Kidney capillary endothelial cell (primary cell): ENCODE measurements at regions not wholly inside any gene's neighbourhood (a gene's known extent, or its start where the extent isn't known, plus 50 kb on each side); places are given as distances from the start of the nearest gene placed in this dataset.
"Not testable (repeated sequence)": the region's sequence is repeated elsewhere in the genome, so short reads cannot be mapped to it uniquely, and the experiment has no call there.

Source experiments
- DNase-seq: peaks from one replicate; pipeline ENCODE4 v3.0.0-alpha.2; 2018; ENCODE audit warnings: low spot score

DNA sequence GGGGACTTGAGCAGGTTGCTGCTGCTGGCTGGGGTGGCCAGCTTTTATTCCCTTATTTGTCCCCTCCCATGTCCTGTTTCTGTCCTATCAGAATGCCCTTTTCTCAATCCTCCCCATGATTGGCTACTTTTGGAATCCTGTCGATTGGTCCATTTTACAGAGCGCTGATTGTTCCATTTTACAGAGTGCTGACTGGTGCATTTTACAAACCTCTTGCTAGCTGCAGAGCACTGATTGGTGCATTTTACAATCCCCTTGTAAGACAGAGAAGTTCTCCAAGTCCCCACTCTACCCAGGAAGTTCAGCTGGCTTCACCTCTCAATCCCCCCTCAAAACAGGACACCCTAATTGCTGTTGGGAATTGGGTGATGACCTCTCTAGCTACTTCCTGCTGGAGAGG is 608.0 kb downstream of the C12orf50 start:
- not testable (repeated sequence) for DNase-seq

DNA sequence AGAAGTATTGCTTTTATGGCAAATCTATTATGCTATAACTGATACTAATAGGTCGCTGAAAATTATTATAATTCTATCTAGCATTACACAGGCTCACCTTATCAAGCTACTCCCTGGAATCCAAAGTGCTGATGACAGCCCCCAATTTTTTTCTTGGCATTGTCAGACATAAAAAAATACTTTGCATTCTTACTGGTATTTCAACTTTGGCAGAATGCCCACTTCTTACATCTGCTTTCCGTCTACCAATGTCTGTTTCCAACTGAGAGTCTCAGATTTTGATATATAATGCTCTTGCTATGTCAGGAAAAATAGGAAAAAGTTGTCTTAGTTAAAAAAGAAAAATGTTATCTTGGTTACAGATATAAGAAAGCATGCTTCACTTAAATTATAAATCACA is 615.4 kb downstream of the C12orf50 start:
- no peak for DNase-seq

DNA sequence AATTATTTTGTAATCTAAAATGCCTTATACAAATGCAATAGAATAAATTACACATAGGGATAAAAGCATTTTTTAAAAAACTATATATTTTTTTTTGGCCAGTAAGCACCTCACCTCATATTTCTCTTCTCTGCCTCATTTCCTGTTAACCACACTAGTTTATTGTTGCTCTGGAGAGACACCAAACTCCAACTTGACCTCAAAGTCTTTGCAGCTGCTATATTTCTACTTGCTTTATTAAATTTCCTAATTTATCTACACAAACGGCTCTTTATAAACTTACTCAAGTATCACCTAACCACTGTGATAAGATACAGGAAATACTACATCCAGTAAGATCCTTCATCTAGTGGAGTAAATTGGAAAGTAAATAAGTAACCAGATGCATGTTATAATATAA is 622.3 kb downstream of the C12orf50 start:
- no peak for DNase-seq

DNA sequence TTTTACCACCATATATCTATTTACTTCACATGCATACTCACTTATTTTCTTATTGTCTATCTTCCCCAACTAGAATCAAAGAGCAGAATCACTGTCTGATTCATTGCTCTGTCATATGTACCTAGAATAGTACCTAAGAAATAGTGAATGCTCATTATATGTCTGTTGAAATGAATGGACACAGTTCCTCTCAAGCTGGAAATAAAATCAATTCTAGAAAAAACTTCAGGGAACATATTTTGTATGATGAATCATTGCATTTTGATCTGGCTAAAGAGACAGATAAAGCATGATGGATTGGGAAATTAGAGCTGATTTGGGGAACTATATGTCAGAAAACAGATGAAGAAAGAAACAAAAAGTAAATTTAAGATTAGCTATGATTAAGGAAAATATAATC is 623.3 kb downstream of the C12orf50 start:
- no peak for DNase-seq

DNA sequence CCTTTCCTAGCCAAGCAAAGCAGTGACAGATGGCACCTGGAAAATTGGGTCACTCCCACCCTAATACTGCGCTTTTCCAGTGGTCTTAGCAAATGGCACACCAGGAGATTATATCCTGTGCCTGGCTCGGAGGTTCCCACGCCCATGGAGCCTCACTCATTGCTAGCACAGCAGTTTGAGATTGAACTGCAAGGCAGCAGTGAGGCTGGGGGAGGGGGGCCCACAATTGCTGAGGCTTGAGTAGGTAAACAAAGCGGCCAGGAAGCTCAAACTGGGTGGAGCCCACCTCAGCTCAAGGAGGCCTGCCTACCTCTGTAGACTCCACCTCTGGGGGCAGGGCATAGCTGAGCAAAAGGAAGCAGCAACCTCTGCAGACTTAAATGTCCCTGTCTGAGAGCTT is 635.0 kb downstream of the C12orf50 start:
- not testable (repeated sequence) for DNase-seq

DNA sequence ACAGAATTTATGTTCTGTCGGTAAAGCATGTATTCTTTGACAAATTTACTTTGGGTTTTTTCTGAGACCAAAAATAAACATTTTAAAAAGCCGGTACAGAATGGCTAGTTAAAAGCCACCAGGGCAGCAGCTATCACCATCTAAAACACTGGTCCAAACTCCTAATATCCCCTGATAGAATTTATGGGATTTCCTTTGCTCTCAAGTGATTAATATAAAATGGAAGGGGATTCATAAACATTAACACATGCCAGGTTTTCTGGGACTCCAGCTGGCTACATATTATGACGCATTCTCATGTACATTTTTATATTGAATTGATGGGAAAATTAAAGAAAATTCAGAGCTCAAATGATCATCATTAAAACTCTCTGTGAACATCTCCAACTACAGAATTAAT is 640.8 kb downstream of the C12orf50 start:
- no peak for DNase-seq

DNA sequence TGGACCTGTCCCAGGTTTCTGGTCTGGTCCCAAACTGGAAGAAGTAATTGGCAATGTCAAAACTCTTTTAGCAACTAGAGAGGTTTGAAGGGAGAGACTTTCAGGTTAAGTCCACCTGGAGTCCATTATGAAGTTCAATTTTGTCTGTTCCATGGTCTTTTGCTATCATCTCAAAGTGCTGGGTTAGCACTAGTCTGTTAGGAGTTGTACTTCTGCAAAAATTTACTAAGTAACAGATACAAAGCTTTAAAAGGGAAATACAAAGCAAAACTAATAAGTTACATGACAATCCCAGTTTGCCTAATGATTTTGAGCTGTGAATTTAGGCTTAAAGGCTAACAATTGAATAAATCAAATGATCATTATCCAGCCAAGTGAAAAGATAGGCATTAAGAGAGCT is 643.9 kb downstream of the C12orf50 start:
- no peak for DNase-seq

DNA sequence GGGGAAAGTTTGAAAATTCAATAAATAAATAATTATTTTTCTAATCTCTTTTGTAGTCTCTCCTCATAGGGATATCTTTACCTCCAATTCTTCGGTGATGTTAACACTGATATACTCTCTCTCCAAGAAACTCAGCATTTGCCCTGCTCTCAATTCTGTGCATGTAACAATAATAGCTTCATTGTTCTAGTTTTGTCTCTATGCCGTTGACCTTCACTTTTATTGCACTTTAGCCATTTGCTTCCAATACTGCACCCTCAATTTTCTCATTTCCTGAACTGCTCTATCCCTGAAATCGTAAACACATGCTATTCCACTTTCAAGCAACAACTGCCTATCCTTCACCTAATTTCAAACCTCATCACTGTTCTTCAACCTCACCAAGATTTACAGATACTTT is 645.0 kb downstream of the C12orf50 start:
- no peak for DNase-seq

DNA sequence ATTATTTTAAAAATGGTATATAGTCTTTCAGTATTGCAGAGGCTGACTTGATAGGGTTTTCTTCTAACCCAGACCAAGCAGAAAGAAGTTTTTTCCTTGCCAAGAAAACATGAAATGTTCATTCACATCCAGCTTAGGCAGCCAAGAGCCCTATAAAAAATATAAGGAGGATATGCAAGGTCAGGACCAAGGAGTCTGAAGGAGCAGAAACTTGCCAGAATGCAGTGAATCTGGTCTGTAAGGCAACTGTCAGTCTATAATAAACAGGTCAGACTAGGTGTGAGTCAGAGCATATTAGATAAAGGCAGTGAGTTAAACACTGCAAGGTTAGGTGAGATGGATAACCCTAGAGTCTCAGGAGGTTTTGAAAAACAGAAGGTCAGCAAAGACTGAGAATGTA is 645.5 kb downstream of the C12orf50 start:
- no peak for DNase-seq

DNA sequence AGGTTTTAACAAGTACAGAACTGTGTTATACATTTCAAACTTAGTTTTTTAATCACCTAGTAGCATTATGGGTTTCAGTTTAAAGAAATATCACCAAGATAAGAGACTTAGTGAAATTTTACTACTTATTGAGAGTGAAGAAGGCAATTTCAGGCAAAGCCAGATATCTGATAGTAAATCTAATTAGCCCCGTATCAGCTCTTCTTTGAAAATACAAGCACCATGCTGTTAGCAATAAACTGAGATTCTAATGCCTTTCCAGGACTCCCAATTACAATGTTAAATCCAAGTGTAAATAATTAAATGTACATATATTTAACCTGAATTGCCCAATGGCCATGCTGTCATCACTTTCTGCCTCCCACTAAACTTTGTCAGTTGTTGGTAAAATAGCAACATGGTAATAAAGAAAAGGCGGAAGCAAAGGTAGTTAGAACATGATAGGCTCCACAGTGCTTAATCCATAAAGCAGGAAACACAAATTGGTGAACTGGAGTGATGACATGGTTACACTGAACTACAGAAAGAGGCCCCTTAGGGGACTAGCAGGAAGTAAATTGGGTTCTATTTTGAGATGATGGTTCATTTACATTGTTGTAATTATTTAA is 646.1 kb downstream of the C12orf50 start:
- no peak for DNase-seq

DNA sequence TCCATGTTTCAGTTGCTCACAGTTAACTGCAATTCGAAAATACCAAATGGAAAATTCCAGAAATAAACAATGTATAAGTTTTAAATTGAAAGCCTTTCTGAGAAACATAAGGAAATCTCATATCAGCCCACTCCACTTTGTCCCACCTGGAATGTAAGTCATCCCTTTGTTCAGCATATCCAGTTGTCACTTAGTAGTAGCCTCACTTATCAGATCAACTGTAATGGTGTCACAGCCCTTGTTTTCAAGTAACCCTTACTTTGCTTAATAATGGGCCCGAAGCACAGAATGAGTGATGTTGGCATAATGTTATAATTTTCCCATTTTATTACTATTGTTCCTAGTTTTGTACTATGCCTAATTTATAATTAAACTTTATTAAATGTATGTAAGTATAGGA is 646.8 kb downstream of the C12orf50 start:
- DNase-seq = no peak

DNA sequence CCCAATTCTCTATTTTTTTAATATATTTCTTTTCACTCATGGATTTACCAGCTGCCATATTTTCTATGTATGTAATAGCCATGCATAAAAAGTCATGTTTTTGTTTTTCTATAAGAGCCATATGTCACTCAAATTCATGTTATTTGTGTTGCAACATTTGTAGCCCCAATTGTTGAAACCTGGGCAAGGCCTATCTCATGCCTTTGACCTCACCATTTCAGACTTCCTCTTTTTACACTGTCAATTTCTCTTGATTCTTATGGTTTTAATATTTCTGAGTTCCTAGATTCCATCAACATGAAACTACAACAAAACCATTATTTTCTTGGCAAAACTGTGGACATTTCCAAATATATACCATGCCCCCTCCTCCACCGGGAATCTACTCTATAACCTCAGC is 647.5 kb downstream of the C12orf50 start:
- DNase-seq = no peak

DNA sequence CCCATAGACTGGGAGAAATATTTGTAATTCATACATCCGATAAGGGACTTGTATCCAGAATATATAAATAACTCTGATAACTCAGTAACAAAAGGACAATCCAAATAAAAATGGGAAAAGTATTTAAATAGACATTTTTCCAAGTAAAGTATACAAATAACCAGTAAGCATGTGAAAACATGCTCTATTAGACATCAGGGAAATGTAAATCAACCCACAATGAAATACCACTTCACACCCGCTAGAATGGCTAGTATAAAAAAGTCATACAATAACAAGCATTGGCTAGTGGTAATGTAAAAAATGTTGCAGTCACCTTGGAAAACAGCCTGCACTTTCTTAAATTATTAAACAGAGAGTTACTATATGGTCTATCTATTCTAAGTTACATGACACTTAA is 650.7 kb downstream of the C12orf50 start:
- no peak for DNase-seq

DNA sequence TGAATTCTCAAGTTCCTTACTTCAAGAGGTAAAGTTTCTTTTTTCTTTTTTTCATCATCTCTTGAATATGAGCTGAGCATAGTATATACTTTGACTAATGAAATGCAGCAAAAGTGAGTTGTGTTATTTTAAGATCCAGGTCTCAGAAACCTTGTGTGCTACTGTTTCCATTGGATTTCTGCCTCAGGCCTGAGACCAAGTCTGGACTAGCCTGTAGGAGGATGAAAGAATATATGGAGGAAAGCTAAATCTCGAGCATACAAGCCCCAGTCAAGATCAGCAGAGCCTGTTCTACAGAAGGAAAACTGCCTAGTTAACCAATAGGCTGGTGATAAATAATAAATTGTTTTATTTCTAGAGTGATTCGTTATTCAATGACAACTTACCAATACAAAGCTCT is 652.5 kb downstream of the C12orf50 start:
- DNase-seq = no peak

DNA sequence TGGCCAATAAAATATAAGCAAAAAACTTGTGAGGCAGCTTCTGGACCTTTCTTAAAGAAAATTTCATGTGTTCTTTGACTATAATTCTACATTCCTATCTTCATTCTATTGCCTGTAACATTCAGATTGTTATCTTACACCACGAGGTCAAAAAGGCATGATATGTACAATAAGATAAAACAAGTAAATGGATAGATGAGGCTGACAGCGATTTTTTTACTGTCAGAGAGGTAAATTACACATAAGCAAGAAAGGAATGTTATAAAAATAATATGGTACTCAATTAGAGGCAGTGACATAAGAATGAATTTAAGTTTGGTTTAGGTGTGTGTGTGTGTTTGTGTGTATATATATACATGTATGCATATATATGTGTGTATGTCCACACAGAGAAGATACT is 660.0 kb downstream of the C12orf50 start:
- DNase-seq = no peak

DNA sequence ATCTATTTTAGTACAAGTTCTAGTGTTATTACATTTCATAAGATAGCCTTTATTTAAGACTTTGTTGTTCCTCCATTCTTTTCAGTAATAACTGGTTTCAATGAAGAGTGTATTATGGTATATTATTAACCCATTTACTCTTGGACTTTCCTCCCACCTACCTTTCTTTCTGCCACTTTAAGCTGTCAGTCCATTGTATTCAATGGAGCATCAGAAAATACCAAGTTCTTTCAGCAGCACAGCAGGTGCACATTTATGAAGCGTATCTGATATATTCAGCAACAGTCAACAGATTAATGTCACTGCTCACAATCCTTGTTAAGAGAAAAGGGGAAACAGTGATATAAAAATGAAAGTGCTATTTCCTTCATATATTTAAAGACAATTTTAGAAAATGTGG is 660.9 kb downstream of the C12orf50 start:
- DNase-seq = no peak

DNA sequence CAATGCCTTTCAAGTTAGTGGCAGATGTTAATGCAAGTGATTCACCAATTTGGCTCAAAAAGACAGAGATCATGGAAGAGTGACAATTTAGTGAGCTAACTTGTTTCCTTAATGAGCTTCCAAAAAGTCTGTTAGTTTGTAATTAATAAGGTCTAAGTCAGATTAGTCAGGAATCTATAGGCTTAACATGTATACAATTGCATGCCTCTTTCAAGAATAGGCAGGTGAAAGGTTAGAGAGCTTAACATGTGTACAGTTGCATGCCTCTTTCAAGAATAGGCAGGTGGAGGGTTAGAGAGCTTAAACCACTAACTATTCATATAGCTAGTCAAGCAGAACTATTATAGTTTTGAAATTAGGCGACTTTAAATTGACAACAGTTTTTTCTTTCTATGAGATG is 663.8 kb downstream of the C12orf50 start:
- no peak for DNase-seq

DNA sequence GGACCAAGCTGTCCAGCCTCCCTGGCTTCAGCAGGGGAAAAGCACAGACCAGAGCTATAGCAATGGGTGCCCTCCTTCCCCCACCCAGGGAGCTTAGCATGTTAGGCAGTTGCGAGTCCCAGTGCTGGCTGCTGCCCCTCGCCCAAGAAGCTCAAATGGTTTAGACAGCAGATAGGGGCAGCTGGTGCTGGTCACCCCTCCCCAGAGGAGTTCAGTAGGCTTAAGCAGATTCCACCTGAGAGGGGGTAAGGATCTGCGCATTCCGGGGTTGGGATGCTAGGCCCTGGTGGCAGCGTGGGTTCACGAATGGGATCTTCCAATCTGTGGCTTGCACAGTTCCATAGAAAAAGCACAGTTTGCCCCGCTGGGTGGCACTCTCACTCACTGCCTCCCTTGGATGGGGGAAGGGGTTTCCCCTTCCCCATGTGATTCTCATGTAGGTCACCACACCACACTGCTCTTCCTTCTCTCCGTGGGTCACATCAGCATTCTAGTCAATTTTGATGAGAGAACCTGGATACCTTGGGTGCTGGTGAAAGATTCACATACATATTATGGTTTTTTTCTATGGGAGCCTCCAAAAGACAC is 665.6 kb downstream of the C12orf50 start:
- no peak for DNase-seq

DNA sequence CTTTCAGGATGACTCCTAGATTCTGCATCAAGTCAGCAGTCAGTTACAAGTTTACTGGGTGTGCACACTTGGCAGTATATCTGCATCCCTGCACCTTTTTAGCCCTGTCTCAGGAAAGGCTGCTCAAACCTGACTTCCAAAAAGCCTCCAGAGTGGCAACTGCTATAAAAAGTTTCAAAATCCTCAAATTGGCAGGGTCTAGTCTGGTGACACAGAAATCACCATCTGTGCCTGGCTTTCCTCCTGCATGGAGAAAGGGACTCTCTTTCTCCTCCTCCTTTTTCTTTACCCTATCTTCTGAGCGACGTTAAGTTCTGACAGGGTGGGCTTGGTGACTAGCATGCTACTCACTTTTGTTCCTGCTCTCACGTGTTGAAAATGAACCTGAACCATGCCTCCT is 679.5 kb downstream of the C12orf50 start:
- DNase-seq = no peak

DNA sequence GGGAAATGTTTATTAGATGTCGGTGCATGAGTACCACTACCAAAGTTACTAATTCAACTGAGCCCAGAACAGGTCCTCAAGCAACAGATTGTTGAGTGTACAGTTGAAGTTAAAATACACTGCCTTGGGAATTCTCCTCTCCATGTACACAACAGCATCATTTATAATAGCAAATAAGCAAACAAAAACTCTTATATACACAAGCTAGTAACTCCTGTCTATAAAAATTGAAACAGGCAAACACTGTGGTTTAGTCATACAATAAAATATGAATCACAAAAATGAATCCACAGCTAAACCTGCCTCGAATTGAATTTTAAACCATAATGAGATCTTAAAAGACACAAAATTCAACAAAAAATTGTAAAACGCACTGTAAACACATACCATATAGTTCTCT is 681.1 kb downstream of the C12orf50 start:
- DNase-seq = no peak

DNA sequence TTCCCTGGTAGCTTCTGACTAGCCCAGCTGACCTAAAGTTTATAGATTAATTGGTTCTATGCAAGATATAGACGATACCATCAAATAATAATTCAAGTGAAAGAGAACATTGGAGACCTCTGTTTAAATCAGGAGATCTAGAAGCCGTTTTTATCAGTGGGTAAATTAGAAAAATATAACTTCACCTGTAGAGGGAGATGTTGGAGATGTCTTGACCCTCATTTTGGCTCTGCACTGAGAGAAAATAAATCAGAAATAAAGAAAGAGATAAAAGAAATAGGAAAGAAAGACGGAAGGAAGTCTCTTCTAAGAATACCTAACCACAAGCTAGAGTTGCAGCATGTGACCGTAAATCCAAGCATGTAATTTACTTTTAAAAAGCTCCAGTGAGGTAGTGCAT is 684.5 kb downstream of the C12orf50 start:
- no peak for DNase-seq

DNA sequence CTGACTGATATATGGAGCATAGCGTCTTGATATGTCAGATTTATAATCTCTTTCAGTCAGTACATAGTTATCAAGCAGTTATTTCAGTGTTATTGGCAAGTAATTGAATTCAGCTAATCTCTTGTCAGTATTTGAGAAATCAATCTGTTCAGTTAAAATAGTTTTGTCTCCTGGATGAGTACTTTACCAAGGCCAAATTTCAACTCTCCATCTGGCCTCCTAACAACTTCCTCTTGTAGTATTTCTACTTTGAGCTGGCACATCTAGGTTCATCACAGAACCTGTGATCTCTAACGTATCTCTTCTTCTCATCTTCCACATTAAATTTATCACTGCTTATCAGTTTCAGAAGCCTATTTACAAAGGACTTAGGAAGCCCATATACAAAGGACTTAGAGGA is 690.5 kb downstream of the C12orf50 start:
- DNase-seq = no peak

DNA sequence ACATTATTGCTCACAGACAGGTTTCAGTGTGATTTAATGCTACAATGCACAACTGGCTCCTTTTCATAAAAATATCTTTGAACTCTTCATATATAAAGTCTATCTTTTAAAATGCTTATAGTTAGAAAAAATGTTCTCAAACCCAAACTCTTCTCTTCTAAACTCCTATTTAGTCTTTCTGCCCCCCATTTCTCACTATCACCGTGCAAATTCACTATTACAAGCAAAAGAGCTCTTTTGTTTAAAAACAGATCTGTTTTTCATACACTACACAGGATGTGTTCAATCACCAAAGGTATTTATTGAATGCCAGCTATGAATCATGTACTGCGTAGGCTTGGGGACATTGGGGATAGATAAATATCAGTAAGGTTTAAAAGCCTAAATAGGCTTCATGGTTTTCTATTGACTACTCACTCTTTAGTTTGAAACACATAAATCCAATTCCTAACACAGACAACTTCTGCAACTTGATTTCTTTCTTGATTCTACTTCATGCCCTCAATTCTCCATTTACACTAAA is 692.3 kb downstream of the C12orf50 start:
- no peak for DNase-seq

DNA sequence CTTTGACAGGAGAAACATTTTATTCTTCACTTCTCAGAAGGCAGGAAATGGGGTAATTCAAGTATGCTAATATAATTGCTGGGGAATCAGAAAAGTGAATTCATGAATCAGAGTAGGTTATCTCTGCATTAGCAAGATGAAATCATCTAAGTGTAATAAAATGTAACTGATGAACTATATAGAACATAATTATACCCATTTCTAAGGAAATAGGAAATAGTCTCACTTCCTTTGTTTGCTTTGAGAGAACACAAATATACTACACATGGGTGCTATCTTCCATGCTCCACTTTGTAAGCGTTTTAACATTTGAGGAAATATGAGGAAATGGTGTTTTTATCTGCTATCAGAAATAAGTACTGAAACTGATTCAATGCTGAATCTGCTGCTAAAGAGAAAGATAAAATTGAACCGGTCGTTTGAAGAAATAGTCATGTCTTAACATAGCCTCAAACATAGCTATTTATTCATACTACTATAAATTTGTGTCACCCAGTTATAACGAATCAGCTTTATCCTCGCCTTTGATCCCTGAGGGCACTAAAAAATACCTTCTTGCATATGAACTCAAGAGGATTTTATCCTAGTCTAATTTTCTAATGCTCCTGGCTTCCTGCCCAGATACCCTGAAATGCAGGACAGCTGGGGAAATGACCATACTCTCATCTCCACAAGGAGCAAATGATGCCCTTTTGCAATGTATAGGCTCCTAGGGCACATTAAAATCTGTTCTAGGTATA is 696.0 kb downstream of the C12orf50 start:
- DNase-seq = no peak
